Inflammatory macrophage treated with lipopolysaccharide for 1 hour (primary cell): ENCODE measurements at regions not wholly inside any gene's neighbourhood (a gene's known extent, or its start where the extent isn't known, plus 50 kb on each side); places are given as distances from the start of the nearest gene placed in this dataset.
"Not testable (repeated sequence)": the region's sequence is repeated elsewhere in the genome, so short reads cannot be mapped to it uniquely, and the experiment has no call there.

Source experiments
- DNase-seq, 2 donors: peaks; one replicate each; pipeline ENCODE4 v3.0.0-alpha.2; 2020 to 2022

DNA sequence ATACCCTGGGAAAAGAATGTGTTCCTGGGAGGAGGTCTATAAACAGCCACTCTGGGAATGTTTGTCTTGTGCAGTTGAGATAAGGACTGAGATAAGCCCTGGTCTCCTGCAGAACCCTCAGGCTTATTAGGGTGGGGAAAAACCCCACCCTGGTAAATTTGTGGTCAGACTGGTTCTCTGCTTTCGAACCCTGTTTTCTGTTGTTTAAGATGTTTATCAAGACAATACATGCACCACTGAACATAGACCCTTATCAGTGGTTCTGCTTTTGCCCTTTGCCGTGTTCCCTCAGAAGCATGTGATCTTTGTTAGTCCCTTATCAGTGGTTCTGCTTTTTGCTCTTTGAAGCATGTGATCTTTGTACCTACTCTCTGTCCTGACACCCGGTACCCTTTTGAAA is 956.0 kb downstream of the GRID1 start:
- DNase-seq: not testable (repeated sequence)

GRCh38 chr10:85413570-85413969 is 953.0 kb downstream of the GRID1 start:
- DNase-seq: no peak

- DNase-seq: no peak
Measured at GRCh38 chr10:85420501-85421191, 945.9 kb downstream of the GRID1 start.

GRCh38 chr10:85421421-85421820 is 945.2 kb downstream of the GRID1 start:
- DNase-seq: no peak

DNA sequence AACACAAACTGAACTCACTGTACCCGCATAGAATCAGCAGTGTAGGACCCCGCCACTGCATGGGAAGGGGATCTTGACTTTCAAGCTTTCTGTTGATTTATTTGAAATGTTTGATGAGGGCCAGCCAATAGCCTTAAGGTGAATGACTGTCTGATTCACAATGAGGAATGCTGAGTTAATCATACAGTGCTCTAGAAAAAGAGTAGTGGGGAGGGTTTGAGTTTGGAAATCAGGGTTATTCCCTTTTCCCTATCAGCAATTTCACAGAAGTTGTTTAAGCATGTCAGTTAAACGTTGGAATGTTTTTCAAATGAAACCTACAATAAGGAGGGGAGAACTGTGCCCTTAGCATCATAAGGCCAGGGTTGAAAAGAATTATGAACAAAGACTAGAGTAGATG is 937.5 kb downstream of the GRID1 start:
- no peak for DNase-seq

DNA sequence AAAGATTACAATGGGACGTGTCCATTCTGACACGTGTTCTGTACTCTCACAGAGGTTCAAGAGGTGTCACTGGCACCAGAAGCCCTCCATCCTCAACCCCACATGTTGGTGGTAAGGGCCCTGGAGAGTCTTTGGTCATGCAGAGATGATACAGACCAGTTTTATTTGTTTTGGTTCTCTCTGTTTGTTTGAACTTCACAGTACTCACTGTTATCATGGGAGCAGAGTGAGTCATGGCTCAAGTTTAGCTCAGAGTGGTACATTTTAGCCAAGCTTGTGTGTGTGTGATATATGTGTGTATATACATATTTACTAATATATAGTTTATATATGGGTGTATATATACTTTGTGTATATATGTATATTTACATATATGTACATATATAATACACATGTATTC is 935.6 kb downstream of the GRID1 start:
- no peak for DNase-seq

DNA sequence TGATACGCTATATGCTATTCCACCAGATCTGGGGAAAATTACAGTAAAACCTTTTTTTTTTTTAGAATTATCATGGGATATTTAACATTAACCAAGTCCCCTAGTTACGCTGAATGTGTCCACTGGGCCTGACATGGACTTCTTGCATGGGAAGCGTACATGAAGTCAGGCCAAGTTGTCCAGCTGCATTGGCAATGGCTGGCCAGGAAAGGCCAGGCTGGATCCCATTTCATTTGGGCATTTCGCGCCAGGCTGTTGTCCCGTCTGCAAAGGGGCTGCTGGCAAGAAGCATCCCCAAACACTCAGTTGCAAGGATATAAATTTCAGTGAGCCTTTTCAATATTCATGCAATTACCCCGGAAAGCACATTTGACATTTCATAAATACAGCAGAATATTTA is 933.3 kb downstream of the GRID1 start:
- no peak for DNase-seq

DNA sequence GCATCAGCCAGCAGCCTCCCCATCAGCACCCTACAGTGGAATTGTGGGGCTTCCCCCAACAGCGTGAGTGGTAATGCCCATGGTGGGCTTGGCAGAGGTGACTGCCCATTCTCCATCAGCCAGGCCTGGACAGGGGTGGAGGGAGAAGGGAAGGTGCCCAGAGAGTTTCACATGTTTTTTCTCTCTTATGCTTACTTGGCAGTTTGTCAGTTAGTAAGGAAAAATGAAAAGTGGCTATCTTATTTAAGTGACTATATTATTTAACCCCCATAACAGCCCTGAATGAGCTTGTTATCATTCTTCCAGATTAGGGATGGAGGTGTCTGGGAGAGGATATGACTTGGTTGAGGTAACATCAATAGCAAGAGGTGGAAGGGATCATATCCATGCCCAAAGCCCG is 921.7 kb downstream of the GRID1 start:
- DNase-seq: no peak

- no peak for DNase-seq
Measured at GRCh38 chr10:85445702-85446101, 920.9 kb downstream of the GRID1 start.

GRCh38 chr10:85446827-85447226 is 919.8 kb downstream of the GRID1 start:
- no peak for DNase-seq

- DNase-seq: no peak
Measured at GRCh38 chr10:85447690-85448089, 918.9 kb downstream of the GRID1 start.

- DNase-seq: no peak
Measured at GRCh38 chr10:85448716-85449115, 917.9 kb downstream of the GRID1 start.

DNA sequence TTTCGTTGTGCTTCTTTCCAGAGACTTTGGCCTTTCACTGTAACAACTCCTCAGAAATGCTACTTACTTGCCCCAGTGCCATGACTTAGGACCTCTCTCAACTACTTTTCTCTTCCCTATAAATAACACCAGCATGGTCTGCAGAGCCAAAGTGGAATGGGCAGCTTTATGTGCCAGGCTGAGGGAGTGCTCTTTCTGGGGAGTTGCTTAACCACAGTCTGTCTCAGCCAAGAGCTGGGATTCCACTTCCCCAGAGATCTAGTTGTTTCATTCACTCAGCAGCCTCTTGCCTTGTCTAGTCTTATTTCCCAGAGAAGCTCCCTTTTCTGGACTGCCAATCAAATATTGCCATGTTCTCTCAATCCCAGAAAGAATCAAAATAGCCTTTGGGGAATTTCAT is 912.2 kb downstream of the GRID1 start:
- no peak for DNase-seq

GRCh38 chr10:85457191-85457590 is 909.4 kb downstream of the GRID1 start:
- DNase-seq: no peak

GRCh38 chr10:85458324-85458723 is 908.3 kb downstream of the GRID1 start:
- DNase-seq: no peak

GRCh38 chr10:85459906-85460305 is 906.7 kb downstream of the GRID1 start:
- no peak for DNase-seq

DNA sequence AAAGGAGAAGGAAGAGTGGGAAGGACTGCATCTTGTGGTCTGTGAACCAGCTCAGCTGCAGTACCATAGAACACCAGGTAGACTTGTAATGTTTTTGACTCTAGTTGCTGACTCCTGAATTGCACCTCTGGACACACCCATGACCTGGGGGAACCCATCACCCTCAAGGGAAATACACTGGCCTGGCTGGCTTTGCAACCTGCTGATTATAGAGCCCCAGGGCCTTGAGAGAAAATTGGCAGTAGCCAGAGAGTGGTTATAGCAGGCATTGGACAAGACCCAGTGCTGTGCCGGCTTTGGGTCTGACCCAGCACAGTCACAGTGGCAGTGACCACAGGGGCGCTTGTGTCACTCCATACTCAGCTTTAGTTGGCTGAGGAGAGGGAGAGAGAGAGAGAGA is 902.3 kb downstream of the GRID1 start:
- no peak for DNase-seq

DNA sequence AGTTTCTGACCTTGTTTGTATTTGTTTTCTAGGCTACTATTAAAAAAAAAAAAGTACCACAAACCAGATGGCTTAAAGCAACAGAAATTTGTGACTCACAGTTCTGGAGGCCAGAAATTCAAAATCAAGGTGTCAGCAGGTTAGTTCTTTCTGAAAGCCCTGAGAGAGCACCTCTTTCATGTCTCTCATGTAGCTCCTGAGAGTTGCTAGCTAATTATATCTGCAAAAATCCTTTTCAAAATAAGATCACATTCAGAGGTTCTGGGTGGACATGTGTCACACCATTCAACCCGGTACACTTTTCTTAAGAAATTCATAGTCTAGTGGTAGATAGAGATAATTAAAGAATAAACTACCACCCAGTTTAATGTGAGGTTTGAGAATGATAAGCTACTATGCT is 888.6 kb downstream of the GRID1 start:
- no peak for DNase-seq

DNA sequence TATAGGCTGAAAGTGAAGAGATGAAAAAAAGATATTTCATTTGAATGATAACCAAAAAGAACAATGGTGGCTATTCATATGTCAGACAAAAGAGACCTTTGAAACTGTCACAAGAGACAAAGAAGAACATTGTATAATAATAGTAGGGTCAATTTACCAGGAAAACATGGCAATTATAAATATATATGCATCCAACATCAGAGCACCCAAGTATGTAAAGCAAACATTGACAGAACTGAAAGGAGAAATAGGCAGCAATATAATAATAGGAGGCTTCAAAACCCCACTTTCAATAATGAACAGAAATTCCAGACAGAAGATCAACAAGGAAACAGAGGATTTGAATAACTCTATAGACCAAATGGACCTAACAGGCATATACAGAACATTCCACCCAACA is 876.2 kb downstream of the GRID1 start:
- DNase-seq: no peak

DNA sequence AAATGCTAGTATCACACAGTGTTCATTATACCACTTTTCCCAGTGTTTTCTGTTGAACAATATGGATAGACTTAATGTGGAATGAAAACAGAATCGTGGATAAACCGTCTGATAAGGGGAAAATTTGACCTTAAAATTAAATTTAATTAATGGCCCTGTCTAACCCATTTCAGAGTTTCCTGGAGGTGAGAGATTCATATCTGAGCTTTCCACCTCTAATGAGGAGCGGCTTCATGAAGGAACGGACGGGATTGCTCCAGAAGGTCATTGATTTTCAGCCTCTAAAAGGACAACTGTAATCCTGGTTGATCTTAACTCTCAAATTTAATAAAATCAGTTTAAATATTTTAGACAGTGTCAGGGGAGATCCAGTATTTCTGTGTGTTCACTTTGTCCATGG is 874.9 kb downstream of the GRID1 start:
- DNase-seq: no peak

- DNase-seq: no peak
Measured at GRCh38 chr10:85492684-85493083, 873.9 kb downstream of the GRID1 start.

GRCh38 chr10:85493703-85494102 is 872.9 kb downstream of the GRID1 start:
- DNase-seq: no peak

DNA sequence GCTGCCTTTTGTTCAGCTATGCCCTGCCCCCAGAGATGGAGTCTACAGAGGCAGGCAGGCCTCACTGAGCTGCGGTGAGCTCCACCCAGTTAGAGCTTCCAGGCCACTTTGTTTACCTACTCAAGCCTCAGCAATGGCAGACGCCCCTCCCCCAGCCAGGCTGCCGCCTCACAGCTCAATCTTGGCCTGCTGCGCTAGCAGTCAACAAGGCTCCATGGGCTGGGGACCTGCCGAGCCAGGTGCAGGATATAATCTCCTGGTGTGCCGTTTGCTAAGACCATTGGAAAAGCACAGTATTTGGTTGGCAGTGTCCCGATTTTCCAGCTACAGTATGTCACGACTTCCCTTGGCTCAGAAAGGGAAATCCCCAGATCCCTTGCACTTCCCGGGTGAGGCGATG is 862.0 kb downstream of the GRID1 start:
- DNase-seq: not testable (repeated sequence)

DNA sequence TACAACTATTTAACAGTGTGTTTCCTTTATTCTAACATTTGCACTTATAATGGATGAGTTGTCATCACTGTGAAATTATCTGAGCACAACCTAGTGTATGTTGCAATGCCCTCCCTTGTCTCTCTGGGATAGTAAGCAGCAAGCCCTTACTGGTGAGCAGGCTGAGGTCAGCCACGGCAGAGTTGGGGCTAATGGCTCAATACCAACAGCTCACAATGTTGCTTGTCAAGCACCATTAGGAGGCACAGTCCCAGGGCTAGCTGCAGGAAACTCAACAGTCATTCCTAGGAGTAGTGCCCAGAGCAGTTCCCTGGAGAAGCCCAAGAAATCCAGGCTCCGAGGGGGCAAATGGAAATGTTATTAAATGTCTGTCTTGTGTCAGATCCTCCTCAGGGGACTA is 858.4 kb downstream of the GRID1 start:
- DNase-seq: no peak

- no peak for DNase-seq
Measured at GRCh38 chr10:85510682-85511081, 855.9 kb downstream of the GRID1 start.

GRCh38 chr10:85513436-85513835 is 853.2 kb downstream of the GRID1 start:
- DNase-seq: no peak
